WERI-Rb-1 (cell line): ENCODE measurements at regions not wholly inside any gene's neighbourhood (a gene's known extent, or its start where the extent isn't known, plus 50 kb on each side); places are given as distances from the start of the nearest gene placed in this dataset.

Source experiments
- DNase-seq: peaks from one replicate; pipeline ENCODE4 v3.0.0-alpha.2; 2020
- H3K27ac ChIP-seq: fragments of 250-450 bp; sonication (Bioruptor Pico); 2 replicates; pipeline ENCODE4 v1.5.1; 2020; ENCODE audit warnings: mild to moderate bottlenecking, moderate library complexity
- H3K27me3 ChIP-seq: fragments of 250-450 bp; sonication (Bioruptor Pico); 2 replicates; pipeline ENCODE4 v1.5.1; 2021; ENCODE audit warnings: mild to moderate bottlenecking, low read depth, moderate library complexity; ENCODE audit not compliant: insufficient read depth, severe bottlenecking
- H3K36me3 ChIP-seq: fragments of 250-450 bp; sonication (Bioruptor Pico); 2 replicates; pipeline ENCODE4 v1.5.1; 2020; ENCODE audit warnings: mild to moderate bottlenecking, moderate library complexity
- H3K4me3 ChIP-seq: 2 replicates; pipeline ENCODE4 v1.5.1; 2011; ENCODE audit warnings: low read depth, mild to moderate bottlenecking, control low read depth, low read length
- H3K9me3 ChIP-seq: fragments of 250-450 bp; sonication (Bioruptor Pico); 2 replicates; pipeline ENCODE4 v1.5.1; 2021; ENCODE audit warnings: mild to moderate bottlenecking, moderate library complexity; ENCODE audit not compliant: severe bottlenecking
- CTCF ChIP-seq: IDR thresholded peaks from 2 replicates; pipeline ENCODE4 v1.5.1; 2011; ENCODE audit warnings: low read depth, mild to moderate bottlenecking, control low read depth, inconsistent platforms, low read length

- no peak for TF ChIP-seq CTCF
- Histone ChIP-seq H3K27me3 (no peaks in the 10 kb centered on the region), H3K36me3 (no peaks in the 10 kb centered on the region), H3K27ac (no peak overlapping the region), H3K4me3 (no peak overlapping the region), H3K9me3 (peaks cover 4% of the 10 kb centered on the region)
- DNase-seq, result no peak
These were observed 95.7 kb upstream of the CDH20 start for GRCh38 chr18:61237529-61237928.

- H3K36me3 ChIP-seq, result no peaks in the 10 kb centered on the region
- no peak overlapping the region for H3K4me3 ChIP-seq
- no peak overlapping the region for H3K27ac ChIP-seq
- peaks cover 4% of the 10 kb centered on the region for H3K9me3 ChIP-seq
- H3K27me3 ChIP-seq, result no peaks in the 10 kb centered on the region
- no peak for TF ChIP-seq CTCF
- no peak for DNase-seq
These were observed 94.2 kb upstream of the CDH20 start for GRCh38 chr18:61239051-61239450.

GRCh38 chr18:61241260-61241853 is 91.9 kb upstream of the CDH20 start:
- no peak overlapping the region for H3K4me3 ChIP-seq
- no peak for DNase-seq
- TF ChIP-seq CTCF, result no peak

GRCh38 chr18:61244632-61245031 is 88.6 kb upstream of the CDH20 start:
- Histone ChIP-seq H3K27ac (no peak overlapping the region), H3K4me3 (no peak overlapping the region), H3K27me3 (no peaks in the 10 kb centered on the region), H3K9me3 (no peaks in the 10 kb centered on the region), H3K36me3 (no peaks in the 10 kb centered on the region)
- DNase-seq, result no peak
- TF ChIP-seq CTCF, result no peak

More at GRCh38 chr18:61241260-61241853, 91.9 kb upstream of the CDH20 start:
- no peaks in the 10 kb centered on the region for H3K36me3 ChIP-seq
- no peak overlapping the region for H3K27ac ChIP-seq
- H3K9me3 ChIP-seq, result peaks cover 4% of the 10 kb centered on the region
- H3K27me3 ChIP-seq, result no peaks in the 10 kb centered on the region

- no peak overlapping the region for H3K4me3 ChIP-seq
- no peak for DNase-seq
- no peaks in the 10 kb centered on the region for H3K27me3 ChIP-seq
- no peaks in the 10 kb centered on the region for H3K9me3 ChIP-seq
- H3K36me3 ChIP-seq, result no peaks in the 10 kb centered on the region
- TF ChIP-seq CTCF, result no peak
- no peak overlapping the region for H3K27ac ChIP-seq
These were observed 88.0 kb upstream of the CDH20 start for GRCh38 chr18:61245276-61245675.

- no peaks in the 10 kb centered on the region for H3K9me3 ChIP-seq
- DNase-seq, result no peak
- no peak overlapping the region for H3K27ac ChIP-seq
- H3K36me3 ChIP-seq, result no peaks in the 10 kb centered on the region
- TF ChIP-seq CTCF, result no peak
- H3K4me3 ChIP-seq, result no peak overlapping the region
- no peaks in the 10 kb centered on the region for H3K27me3 ChIP-seq
These were observed 84.6 kb upstream of the CDH20 start for GRCh38 chr18:61248589-61248988.
